Gastroesophageal sphincter (tissue), 3 donors: ENCODE measurements at regions not wholly inside any gene's neighbourhood (a gene's known extent, or its start where the extent isn't known, plus 50 kb on each side); places are given as distances from the start of the nearest gene placed in this dataset.

Experiments
- EP300 ChIP-seq: sonication (generic); formaldehyde crosslinking; IDR thresholded peaks from one replicate; pipeline ENCODE4 v1.6.1; 2017; ENCODE audit warnings: antibody characterized with exemption, mild to moderate bottlenecking
- POLR2A ChIP-seq, 2 donors: fragments of 450-650 bp; IDR thresholded peaks; one replicate each; pipeline ENCODE4 v1.6.1; 2017; ENCODE audit warnings: antibody characterized with exemption in 2 of 2, mild to moderate bottlenecking in 2 of 2, moderate library complexity in 1 of 2
- POLR2AphosphoS5 ChIP-seq: sonication (generic); formaldehyde crosslinking; IDR thresholded peaks from one replicate; pipeline ENCODE4 v1.6.1; 2017; ENCODE audit warnings: antibody characterized with exemption
- TF ChIP-seq, protein P1 (sequence below), 4 experiments: fragments of 200-600 bp in 2 of 4; fragments of 450-650 bp in 2 of 4; sonication (generic) in 1 of 4; IDR thresholded peaks; one replicate each; pipeline ENCODE4 v1.5.1; 2017 to 2019; ENCODE audit warnings: antibody characterized with exemption in 4 of 4, mild to moderate bottlenecking in 2 of 4, moderate library complexity in 2 of 4

DNA sequence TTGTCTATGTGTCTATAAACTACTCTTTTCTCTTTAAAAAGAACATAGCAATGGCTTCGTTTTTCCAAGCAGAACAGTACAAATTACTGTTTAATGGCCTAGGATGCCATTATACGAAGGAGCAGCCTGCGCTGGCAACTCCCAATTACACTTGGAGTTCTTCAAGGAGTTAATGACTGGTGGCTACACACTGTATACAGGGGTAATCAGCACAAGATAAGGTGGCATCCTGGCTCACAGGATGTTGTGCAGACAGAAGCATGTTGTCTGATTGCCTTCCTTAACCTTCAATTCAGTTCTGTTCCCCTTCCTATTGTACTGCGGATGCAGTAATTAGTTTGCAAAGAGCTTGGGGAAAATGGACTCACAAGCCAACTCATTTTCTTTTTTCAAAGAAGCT lies 250.7 kb upstream of the ROBO2 start:
- TF ChIP-seq, protein P1, sequence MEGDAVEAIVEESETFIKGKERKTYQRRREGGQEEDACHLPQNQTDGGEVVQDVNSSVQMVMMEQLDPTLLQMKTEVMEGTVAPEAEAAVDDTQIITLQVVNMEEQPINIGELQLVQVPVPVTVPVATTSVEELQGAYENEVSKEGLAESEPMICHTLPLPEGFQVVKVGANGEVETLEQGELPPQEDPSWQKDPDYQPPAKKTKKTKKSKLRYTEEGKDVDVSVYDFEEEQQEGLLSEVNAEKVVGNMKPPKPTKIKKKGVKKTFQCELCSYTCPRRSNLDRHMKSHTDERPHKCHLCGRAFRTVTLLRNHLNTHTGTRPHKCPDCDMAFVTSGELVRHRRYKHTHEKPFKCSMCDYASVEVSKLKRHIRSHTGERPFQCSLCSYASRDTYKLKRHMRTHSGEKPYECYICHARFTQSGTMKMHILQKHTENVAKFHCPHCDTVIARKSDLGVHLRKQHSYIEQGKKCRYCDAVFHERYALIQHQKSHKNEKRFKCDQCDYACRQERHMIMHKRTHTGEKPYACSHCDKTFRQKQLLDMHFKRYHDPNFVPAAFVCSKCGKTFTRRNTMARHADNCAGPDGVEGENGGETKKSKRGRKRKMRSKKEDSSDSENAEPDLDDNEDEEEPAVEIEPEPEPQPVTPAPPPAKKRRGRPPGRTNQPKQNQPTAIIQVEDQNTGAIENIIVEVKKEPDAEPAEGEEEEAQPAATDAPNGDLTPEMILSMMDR (IDR thresholded peaks at IDR 0.05) = no peak
- no peak for TF ChIP-seq POLR2A (IDR thresholded peaks at IDR 0.05)
- TF ChIP-seq POLR2AphosphoS5 = no peak
- TF ChIP-seq EP300 = no peak
